H1 (cell line): ENCODE measurements at regions not wholly inside any gene's neighbourhood (a gene's known extent, or its start where the extent isn't known, plus 50 kb on each side); places are given as distances from the start of the nearest gene placed in this dataset.

ENCODE experiments used
- CTCF ChIA-PET: fragments of 300-600 bp; sonication (Branson Sonifier 250); formaldehyde crosslinking; loops from one replicate; lab custom pipeline; 2021; ENCODE audit not compliant: partially characterized antibody; lab: Charles Lee
- POLR2A ChIA-PET: fragments of 300-600 bp; sonication (Branson Sonifier 250); formaldehyde crosslinking; loops from one replicate; lab custom pipeline; 2021; ENCODE audit warnings: inconsistent platforms; ENCODE audit not compliant: partially characterized antibody; lab: Charles Lee
- DNase-seq, 2 experiments: peaks; one replicate each; pipeline versions ENCODE4 v3.0.0 to v3.0.0-alpha.2; 2010 to 2022; ENCODE audit warnings: low spot score in 2 of 2, low read depth in 1 of 2, mixed read lengths in 1 of 2
- FAIRE-seq: peaks from 2 replicates; lab custom pipeline; 2011; peaks lifted over from hg19 to GRCh38; lab: Jason Lieb, UNC
- H2AFZ ChIP-seq: 2 replicates; pipeline ENCODE4 v1.8.1; 2012; ENCODE audit warnings: low read length, inconsistent platforms
- H2AK5ac ChIP-seq: 2 replicates; pipeline ENCODE4 v1.6.1; 2013; ENCODE audit warnings: low read depth, low read length
- H2BK120ac ChIP-seq: replicated peaks from 2 replicates; pipeline ENCODE3; 2013; ENCODE audit warnings: low read depth, low read length, inconsistent platforms
- H2BK12ac ChIP-seq: 2 replicates; pipeline ENCODE4 v1.6.1; 2013; ENCODE audit warnings: low read depth, low read length
- H2BK15ac ChIP-seq: 2 replicates; pipeline ENCODE4 v1.6.1; 2013; ENCODE audit warnings: low read length
- H2BK20ac ChIP-seq: 2 replicates; pipeline ENCODE4 v1.6.1; 2013; ENCODE audit warnings: low read length
- H2BK5ac ChIP-seq: 2 replicates; pipeline ENCODE4 v1.6.1; 2013; ENCODE audit warnings: low read depth, low read length
- H3K14ac ChIP-seq: 2 replicates; pipeline ENCODE4 v1.6.1; 2013; ENCODE audit warnings: inconsistent platforms; ENCODE audit not compliant: insufficient read length
- H3K18ac ChIP-seq: 2 replicates; pipeline ENCODE4 v1.6.1; 2013; ENCODE audit warnings: low read length; ENCODE audit errors: extremely low read depth
- H3K23ac ChIP-seq: 2 replicates; pipeline ENCODE4 v1.6.1; 2013; ENCODE audit warnings: inconsistent platforms; ENCODE audit not compliant: insufficient read length
- H3K23me2 ChIP-seq: 2 replicates; pipeline ENCODE4 v1.6.1; 2013; ENCODE audit warnings: low read depth, low read length
- H3K27ac ChIP-seq: 2 replicates; pipeline ENCODE4 v1.6.1; 2011; ENCODE audit warnings: low read depth, low read length, inconsistent platforms
- H3K27me3 ChIP-seq, 4 experiments: replicated peaks in 1 of 4; 1 replicate in 1 of 4; 2 replicates in 3 of 4; pipeline versions ENCODE4 v1.6.1 to v1.8.1; 2011 to 2013; ENCODE audit warnings: low read length in 3 of 4, mild to moderate bottlenecking in 3 of 4, inconsistent platforms in 2 of 4, mixed read lengths in 2 of 4, moderate library complexity in 1 of 4; ENCODE audit not compliant: control insufficient read depth in 3 of 4, insufficient read depth in 3 of 4; ENCODE audit errors: extremely low read depth in 1 of 4
- H3K36me3 ChIP-seq, 4 experiments: 2 replicates each; pipeline versions ENCODE4 v1.6.1 to v1.8.1; 2011 to 2013; ENCODE audit warnings: mild to moderate bottlenecking in 4 of 4, low read length in 3 of 4, moderate library complexity in 2 of 4, control low read depth in 1 of 4, inconsistent platforms in 1 of 4; ENCODE audit not compliant: insufficient read depth in 4 of 4, control insufficient read depth in 2 of 4
- H3K4ac ChIP-seq: replicated peaks from 2 replicates; pipeline ENCODE3; 2013; ENCODE audit warnings: low read length, low read depth, mixed read lengths, inconsistent platforms; ENCODE audit not compliant: insufficient read length
- H3K4me1 ChIP-seq, 4 experiments: replicated peaks in 1 of 4; 1 replicate in 1 of 4; 2 replicates in 3 of 4; pipeline versions ENCODE4 v1.6.1 to v1.8.1; 2011 to 2013; ENCODE audit warnings: low read length in 3 of 4, inconsistent platforms in 2 of 4, mixed read lengths in 1 of 4; ENCODE audit not compliant: insufficient read depth in 4 of 4, control insufficient read depth in 3 of 4
- H3K4me2 ChIP-seq, 2 experiments: 2 replicates each; pipeline versions ENCODE4 v1.6.1 to v1.8.1; 2011 to 2013; ENCODE audit warnings: low read depth in 2 of 2, low read length in 2 of 2, control low read depth in 1 of 2, inconsistent platforms in 1 of 2, mild to moderate bottlenecking in 1 of 2; ENCODE audit not compliant: insufficient read depth in 1 of 2
- H3K4me3 ChIP-seq, 4 experiments: fragments of 200-600, 300-600 bp in 1 of 4; sonication (generic), shearing (Covaris generic), sonication (Bioruptor Twin) in 1 of 4; 2 replicates each; pipeline versions ENCODE4 v1.5.1 to v1.8.1; 2011 to 2016; ENCODE audit warnings: low read length in 4 of 4, low read depth in 3 of 4, control low read depth in 2 of 4, inconsistent platforms in 2 of 4, mild to moderate bottlenecking in 2 of 4, mixed read lengths in 1 of 4, moderate library complexity in 1 of 4; ENCODE audit not compliant: insufficient read depth in 2 of 4; ENCODE audit errors: extremely low read depth in 1 of 4
- H3K56ac ChIP-seq: replicated peaks from 2 replicates; pipeline ENCODE3; 2013; ENCODE audit warnings: low read depth, mild to moderate bottlenecking, mixed read lengths, low read length, inconsistent platforms; ENCODE audit not compliant: insufficient read length
- H3K79me1 ChIP-seq: 2 replicates; pipeline ENCODE4 v1.6.1; 2013; ENCODE audit warnings: low read depth, low read length, control low read depth
- H3K79me2 ChIP-seq, 2 experiments: 2 replicates each; pipeline versions ENCODE4 v1.6.1 to v1.8.1; 2012 to 2013; ENCODE audit warnings: low read length in 2 of 2, mild to moderate bottlenecking in 2 of 2, inconsistent platforms in 1 of 2; ENCODE audit not compliant: insufficient read depth in 2 of 2, control insufficient read depth in 1 of 2
- H3K9ac ChIP-seq, 4 experiments: replicated peaks in 1 of 4; 1 replicate in 1 of 4; 2 replicates in 3 of 4; pipeline versions ENCODE4 v1.6.1 to v1.8.1; 2011 to 2013; ENCODE audit warnings: low read depth in 3 of 4, low read length in 3 of 4, control low read depth in 2 of 4, mild to moderate bottlenecking in 2 of 4, moderate library complexity in 2 of 4, inconsistent platforms in 1 of 4; ENCODE audit errors: extremely low read depth in 1 of 4
- H3K9me3 ChIP-seq, 2 experiments: 2 replicates each; pipeline versions ENCODE4 v1.6.1 to v1.8.1; 2012 to 2013; ENCODE audit warnings: mild to moderate bottlenecking in 2 of 2, moderate library complexity in 2 of 2, control low read depth in 1 of 2, inconsistent platforms in 1 of 2, low read depth in 1 of 2, low read length in 1 of 2, mixed read lengths in 1 of 2; ENCODE audit not compliant: insufficient read depth in 2 of 2
- H4K20me1 ChIP-seq, 2 experiments: replicated peaks in 1 of 2; 2 replicates each; pipeline versions ENCODE3 to v1.8.1; 2011 to 2013; ENCODE audit warnings: inconsistent platforms in 2 of 2, low read length in 2 of 2, mild to moderate bottlenecking in 1 of 2; ENCODE audit not compliant: insufficient read depth in 2 of 2, control insufficient read depth in 1 of 2
- H4K5ac ChIP-seq: 2 replicates; pipeline ENCODE4 v1.6.1; 2013; ENCODE audit warnings: low read length, low read depth, mixed read lengths, inconsistent platforms; ENCODE audit not compliant: insufficient read length
- H4K8ac ChIP-seq: 2 replicates; pipeline ENCODE4 v1.8.0; 2013; ENCODE audit warnings: mild to moderate bottlenecking, moderate library complexity, low read length, inconsistent platforms; ENCODE audit not compliant: insufficient read depth; ENCODE audit errors: extremely low read depth
- H4K91ac ChIP-seq: replicated peaks from 2 replicates; pipeline ENCODE3; 2013; ENCODE audit warnings: low read length, mixed read lengths, inconsistent platforms; ENCODE audit not compliant: insufficient read length
- CREB1 ChIP-seq: IDR thresholded peaks from 2 replicates; pipeline ENCODE4 v1.6.1; 2012; ENCODE audit warnings: inconsistent platforms
- JUND ChIP-seq: IDR thresholded peaks from 2 replicates; pipeline ENCODE4 v1.6.1; 2011; ENCODE audit warnings: mild to moderate bottlenecking, improper control_type of control experiment, low read length
- KDM1A ChIP-seq: fragments of 200-600, 300-600 bp; sonication (generic); IDR thresholded peaks from 2 replicates; pipeline ENCODE4 v1.7.1; 2016; ENCODE audit warnings: mild to moderate bottlenecking, low read length, borderline replicate concordance
- KDM4A ChIP-seq: IDR thresholded peaks from one replicate; pipeline ENCODE4 v1.7.1; 2012; ENCODE audit warnings: low read depth, mild to moderate bottlenecking, moderate library complexity, low read length, inconsistent platforms; ENCODE audit not compliant: severe bottlenecking
- NRF1 ChIP-seq: IDR thresholded peaks from 2 replicates; pipeline ENCODE4 v1.6.1; 2011; ENCODE audit warnings: mild to moderate bottlenecking, low read depth, low read length, improper control_type of control experiment
- PHF8 ChIP-seq: fragments of 200-600 bp; sonication (generic); conservative IDR thresholded peaks from 2 replicates; pipeline ENCODE4 v1.7.1; 2012; ENCODE audit warnings: low read depth, mild to moderate bottlenecking, inconsistent platforms, low read length, moderate library complexity
- POU5F1 ChIP-seq: IDR thresholded peaks from 2 replicates; pipeline ENCODE4 v1.6.1; 2011; ENCODE audit warnings: low read depth, mild to moderate bottlenecking, low read length, moderate library complexity
- SIN3A ChIP-seq, 2 experiments: IDR thresholded peaks in 1 of 2; conservative IDR thresholded peaks in 1 of 2; 2 replicates each; pipeline ENCODE4 v1.6.1; 2011 to 2012; ENCODE audit warnings: low read length in 2 of 2, improper control_type of control experiment in 1 of 2, low read depth in 1 of 2, mild to moderate bottlenecking in 1 of 2
- TAF7 ChIP-seq: optimal IDR thresholded peaks from 2 replicates; pipeline ENCODE3; 2011; ENCODE audit warnings: low read depth, mild to moderate bottlenecking, inconsistent platforms, low read length, moderate library complexity, borderline replicate concordance
- WGBS, 2 experiments: shearing (Covaris generic) in 1 of 2; methylation state at CpG; one replicate each; pipeline versions ENCODE4 v1.1.6 to v1.1.7; 2013 to 2015; ENCODE audit warnings: low lambda C conversion rate in 2 of 2, mixed read lengths in 2 of 2, inconsistent platforms in 1 of 2, low coverage in 1 of 2, missing lambda C conversion rate in 1 of 2; ENCODE audit not compliant: insufficient replicate concordance in 2 of 2, insufficient coverage in 1 of 2, insufficient read length in 1 of 2; ENCODE audit errors: extremely low coverage in 1 of 2, missing lambda C conversion rate in 1 of 2; 5-methylcytosine and 5-hydroxymethylcytosine counted together

DNA sequence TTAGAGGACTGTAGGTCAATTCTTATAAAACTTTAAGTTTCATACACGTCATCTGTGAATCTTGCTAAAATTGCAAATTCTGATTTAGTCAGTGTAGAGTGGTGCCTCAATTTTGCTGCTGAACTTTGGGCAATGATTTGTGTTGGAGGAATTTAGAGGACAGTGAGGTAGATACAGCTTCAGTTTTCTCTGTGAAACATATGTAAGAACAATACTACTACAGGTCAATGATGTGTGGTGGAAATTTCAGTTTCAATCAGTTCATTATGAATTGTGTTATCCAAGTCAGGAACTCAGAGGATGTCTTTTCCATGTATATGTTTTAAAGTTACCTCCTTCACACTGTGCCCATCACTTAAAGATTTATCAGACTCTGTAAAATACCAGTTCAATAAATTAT lies 1597.8 kb upstream of the PCDH10 start:
- no peak overlapping the region for H3K4me2 ChIP-seq
- no peak overlapping the region for H2BK20ac ChIP-seq
- ChIA-PET POLR2A (no interaction called here), CTCF (interaction anchor here (0.8 kb wide), 1 partner anchor 1091 kb away, joined by 3 read pairs; no protein-coding TSS in a partner anchor)
- H2AFZ ChIP-seq: no peak overlapping the region
- no peaks in the 10 kb centered on the region; the same call in 1 of the 2 replicates for H3K23me2 ChIP-seq
- H3K23ac ChIP-seq: no peak overlapping the region
- FAIRE-seq: no peak
- no peak overlapping the region for H3K4me3 ChIP-seq
- no peaks in the 10 kb centered on the region for H4K20me1 ChIP-seq
- H2BK5ac ChIP-seq: no peak overlapping the region
- no peak overlapping the region for H2BK12ac ChIP-seq
- no peak overlapping the region for H3K4ac ChIP-seq
- no peak overlapping the region for H2AK5ac ChIP-seq
- H2BK15ac ChIP-seq: no peak overlapping the region
- H4K5ac ChIP-seq: no peak overlapping the region
- H3K79me2 ChIP-seq: no peaks in the 10 kb centered on the region
- H3K4me1 ChIP-seq: no peaks in the 10 kb centered on the region
- no peak for DNase-seq
- no peak overlapping the region for H3K14ac ChIP-seq
- H3K9ac ChIP-seq: no peak overlapping the region
- no peak overlapping the region for H3K56ac ChIP-seq
- no peak overlapping the region for H3K18ac ChIP-seq
- H3K27ac ChIP-seq: no peak overlapping the region
- H4K91ac ChIP-seq: no peak overlapping the region
- no peaks in the 10 kb centered on the region for H3K79me1 ChIP-seq
- H3K27me3 ChIP-seq: no peaks in the 10 kb centered on the region
- no peak overlapping the region for H4K8ac ChIP-seq
- H3K9me3 ChIP-seq: no peaks in the 10 kb centered on the region
- 95% methylated on average over 1 of the region's 1 CpG; no CpG with 5 or more reads in 1 of the 2 experiments for WGBS, 2 experiments
- H3K36me3 ChIP-seq: no peaks in the 10 kb centered on the region; a peak in 1 of 8 replicates
- no peak overlapping the region for H2BK120ac ChIP-seq
- TF ChIP-seq TAF7: no peak
- no peak for TF ChIP-seq JUND
- TF ChIP-seq KDM4A: no peak
- TF ChIP-seq POU5F1: no peak
- TF ChIP-seq SIN3A (conservative IDR thresholded peaks at IDR 0.05 in 1 of 2, IDR thresholded peaks at IDR 0.05 in 1 of 2; ENCODE audit: low read depth in 1 of 2, low read length in 2 of 2): no peak
- no peak for TF ChIP-seq NRF1
- no peak for TF ChIP-seq CREB1
- TF ChIP-seq PHF8: no peak
- TF ChIP-seq KDM1A: no peak
